Endothelial cell (in vitro differentiated cells): ENCODE measurements at regions not wholly inside any gene's neighbourhood (a gene's known extent, or its start where the extent isn't known, plus 50 kb on each side); places are given as distances from the start of the nearest gene placed in this dataset.

Experiments used
- DNase-seq: peaks from one replicate; pipeline ENCODE4 v3.0.0; 2021; ENCODE audit warnings: low spot score
- H3K27ac Mint-ChIP-seq: one replicate; pipeline ENCODE4 v1.8.0; 2021; ENCODE audit warnings: mixed read lengths, inconsistent platforms; ENCODE audit not compliant: unreplicated experiment
- H3K27me3 Mint-ChIP-seq: one replicate; pipeline ENCODE4 v1.8.0; 2021; ENCODE audit warnings: mild to moderate bottlenecking, moderate library complexity, mixed read lengths, inconsistent platforms; ENCODE audit not compliant: unreplicated experiment
- H3K36me3 Mint-ChIP-seq: one replicate; pipeline ENCODE4 v1.8.0; 2021; ENCODE audit warnings: mild to moderate bottlenecking, low read depth, mixed read lengths, inconsistent platforms; ENCODE audit not compliant: unreplicated experiment
- H3K4me1 Mint-ChIP-seq: one replicate; pipeline ENCODE4 v1.8.0; 2021; ENCODE audit warnings: mild to moderate bottlenecking, mixed read lengths, inconsistent platforms; ENCODE audit not compliant: unreplicated experiment
- H3K4me3 Mint-ChIP-seq: one replicate; pipeline ENCODE4 v1.8.0; 2021; ENCODE audit warnings: mild to moderate bottlenecking, mixed read lengths, inconsistent platforms; ENCODE audit not compliant: unreplicated experiment
- H3K9me3 Mint-ChIP-seq: one replicate; pipeline ENCODE4 v1.8.0; 2021; ENCODE audit warnings: mixed read lengths, inconsistent platforms; ENCODE audit not compliant: unreplicated experiment
- CTCF ChIP-seq: fragments of 200-600 bp; sonication (generic); IDR thresholded peaks from one replicate; pipeline ENCODE4 v1.5.0; 2021; ENCODE audit warnings: antibody characterized with exemption; ENCODE audit not compliant: unreplicated experiment

- H3K27me3 Mint-ChIP-seq, result no peaks in the 10 kb centered on the region
- no peak overlapping the region for H3K4me3 Mint-ChIP-seq
- H3K36me3 Mint-ChIP-seq, result peaks cover 4% of the 10 kb centered on the region
- no peaks in the 10 kb centered on the region for H3K9me3 Mint-ChIP-seq
- no peak for DNase-seq
- no peak for TF ChIP-seq CTCF
- peak overlapping the region; percentile 74 for H3K27ac Mint-ChIP-seq
- H3K4me1 Mint-ChIP-seq, result peaks cover 10% of the 10 kb centered on the region
Measured at GRCh38 chr9:100670719-100671118, 92.8 kb downstream of the CAVIN4 start.

- Mint-ChIP-seq H3K9me3 (no peaks in the 10 kb centered on the region), H3K4me3 (no peak overlapping the region), H3K27me3 (no peaks in the 10 kb centered on the region), H3K27ac (no peak overlapping the region), H3K36me3 (no peaks in the 10 kb centered on the region), H3K4me1 (peaks cover 10% of the 10 kb centered on the region)
- TF ChIP-seq CTCF, result no peak
- no peak for DNase-seq
Measured at GRCh38 chr9:100671898-100672297, 94.0 kb downstream of the CAVIN4 start.

GRCh38 chr9:100673249-100673648 is 95.4 kb downstream of the CAVIN4 start:
- no peak for TF ChIP-seq CTCF
- no peak overlapping the region for H3K27ac Mint-ChIP-seq
- no peaks in the 10 kb centered on the region for H3K9me3 Mint-ChIP-seq
- no peaks in the 10 kb centered on the region for H3K36me3 Mint-ChIP-seq
- no peak for DNase-seq
- H3K4me1 Mint-ChIP-seq, result peaks cover 10% of the 10 kb centered on the region
- no peak overlapping the region for H3K4me3 Mint-ChIP-seq
- no peaks in the 10 kb centered on the region for H3K27me3 Mint-ChIP-seq

- Mint-ChIP-seq H3K36me3 (no peaks in the 10 kb centered on the region), H3K27me3 (no peaks in the 10 kb centered on the region), H3K27ac (no peak overlapping the region), H3K9me3 (no peaks in the 10 kb centered on the region), H3K4me3 (no peak overlapping the region), H3K4me1 (peaks cover 10% of the 10 kb centered on the region)
- TF ChIP-seq CTCF, result no peak
- DNase-seq, result no peak
Measured at GRCh38 chr9:100674419-100675122, 96.7 kb downstream of the CAVIN4 start.

- TF ChIP-seq CTCF, result no peak
- H3K36me3 Mint-ChIP-seq, result no peaks in the 10 kb centered on the region
- no peak for DNase-seq
- H3K9me3 Mint-ChIP-seq, result no peaks in the 10 kb centered on the region
- H3K4me3 Mint-ChIP-seq, result no peak overlapping the region
- no peaks in the 10 kb centered on the region for H3K27me3 Mint-ChIP-seq
- H3K27ac Mint-ChIP-seq, result no peak overlapping the region
- no peaks in the 10 kb centered on the region for H3K4me1 Mint-ChIP-seq
Measured at GRCh38 chr9:100679834-100680233, 102.0 kb downstream of the CAVIN4 start.
